HG03039 (cell line): ENCODE measurements at regions not wholly inside any gene's neighbourhood (a gene's known extent, or its start where the extent isn't known, plus 50 kb on each side); places are given as distances from the start of the nearest gene placed in this dataset.
"Not testable (repeated sequence)": the region's sequence is repeated elsewhere in the genome, so short reads cannot be mapped to it uniquely, and the experiment has no call there.

ENCODE experiments used
- ATAC-seq: cut with Tn5 transposase; IDR thresholded peaks from one replicate; pipeline ENCODE4 v1.9.1; 2021; ENCODE audit warnings: mild to moderate bottlenecking, moderate library complexity; ENCODE audit not compliant: unreplicated experiment

- ATAC-seq = no peak
Measured at GRCh38 chr7:101740981-101741725, 76.3 kb upstream of the CUX1 start.

GRCh38 chr7:101743241-101743994, 74.0 kb upstream of the CUX1 start:
- no peak for ATAC-seq

- ATAC-seq = no peak
Measured at GRCh38 chr7:101743995-101744360, 73.4 kb upstream of the CUX1 start.

GRCh38 chr7:101744588-101744987, 72.8 kb upstream of the CUX1 start:
- ATAC-seq = no peak

- ATAC-seq = no peak
Measured at GRCh38 chr7:101746314-101746713, 71.1 kb upstream of the CUX1 start.

GRCh38 chr7:101747053-101747878, 70.2 kb upstream of the CUX1 start:
- no peak for ATAC-seq

GRCh38 chr7:101747879-101748345, 69.5 kb upstream of the CUX1 start:
- no peak for ATAC-seq

- no peak for ATAC-seq
Measured at GRCh38 chr7:101749891-101750290, 67.5 kb upstream of the CUX1 start.

- ATAC-seq = no peak
Measured at GRCh38 chr7:101753316-101753715, 64.1 kb upstream of the CUX1 start.

GRCh38 chr7:101754424-101755159, 62.8 kb upstream of the CUX1 start:
- ATAC-seq = no peak

- ATAC-seq = no peak
Measured at GRCh38 chr7:101757879-101758278, 59.5 kb upstream of the CUX1 start.

- ATAC-seq = not testable (repeated sequence)
Measured at GRCh38 chr7:101758519-101758918, 58.9 kb upstream of the CUX1 start.

GRCh38 chr7:101764221-101764620, 53.2 kb upstream of the CUX1 start:
- ATAC-seq = no peak

GRCh38 chr7:101767544-101767943, 49.9 kb upstream of the CUX1 start:
- no peak for ATAC-seq
